PC-3 (cell line): ENCODE measurements at regions not wholly inside any gene's neighbourhood (a gene's known extent, or its start where the extent isn't known, plus 50 kb on each side); places are given as distances from the start of the nearest gene placed in this dataset.

Experiments
- ATAC-seq: fragments of 200-7000 bp; cut with Tn5 transposase; 2 replicates; pipeline ENCODE4 v1.9.1; 2020; ENCODE audit warnings: mild to moderate bottlenecking, moderate library complexity
- BruUV-seq: library from RNA; stranded (reverse); fragments of 400-500 nt; replicated peaks from 2 replicates; lab custom pipeline; 2021; lab: Mats Ljungman, UMichigan
- CTCF ChIA-PET: fragments of 300-600 bp; sonication (Branson Sonifier 250); formaldehyde crosslinking; loops from one replicate; lab custom pipeline; 2022; ENCODE audit warnings: antibody characterized with exemption; lab: Charles Lee
- POLR2A ChIA-PET: fragments of 300-600 bp; sonication (Branson Sonifier 250); formaldehyde crosslinking; loops from one replicate; lab custom pipeline; 2022; ENCODE audit warnings: antibody characterized with exemption; ENCODE audit not compliant: unreplicated experiment; lab: Charles Lee
- DNase-seq: peaks from one replicate; pipeline ENCODE4 v3.0.0-alpha.2; 2015
- H2AFZ ChIP-seq: fragments of 300-600 bp; sonication (generic); 2 replicates; pipeline ENCODE4 v1.6.0; 2016; ENCODE audit warnings: antibody characterized with exemption, low read length
- H3F3A ChIP-seq: fragments of 300-600 bp; sonication (generic); one replicate; pipeline ENCODE4 v1.6.0; 2017; ENCODE audit warnings: antibody characterized with exemption, low read length, control low read depth, mild to moderate bottlenecking; ENCODE audit not compliant: unreplicated experiment
- H3K27ac ChIP-seq: fragments of 300-600 bp; sonication (generic); 2 replicates; pipeline ENCODE4 v1.5.1; 2016; ENCODE audit warnings: mild to moderate bottlenecking, low read length
- H3K27me3 ChIP-seq: fragments of 300-600 bp; sonication (generic); 2 replicates; pipeline ENCODE4 v1.6.1; 2016; ENCODE audit warnings: low read length, mixed read lengths
- H3K36me3 ChIP-seq: fragments of 300-600 bp; sonication (generic); 2 replicates; pipeline ENCODE4 v1.6.1; 2016; ENCODE audit warnings: low read depth, mixed run types, low read length, mixed read lengths
- H3K4me1 ChIP-seq: fragments of 300-600 bp; sonication (generic); 2 replicates; pipeline ENCODE4 v1.5.1; 2016; ENCODE audit warnings: low read length; ENCODE audit not compliant: insufficient read depth
- H3K4me2 ChIP-seq: fragments of 300-600 bp; sonication (generic); 2 replicates; pipeline ENCODE4 v1.6.0; 2016; ENCODE audit warnings: low read length
- H3K4me3 ChIP-seq: fragments of 300-600 bp; sonication (generic); 2 replicates; pipeline ENCODE4 v1.5.1; 2016; ENCODE audit warnings: mild to moderate bottlenecking, low read length, mixed read lengths
- H3K79me2 ChIP-seq: fragments of 300-600 bp; sonication (generic); 2 replicates; pipeline ENCODE4 v1.6.1; 2017; ENCODE audit warnings: low read length, mixed read lengths
- H3K9ac ChIP-seq: fragments of 300-600 bp; sonication (generic); 2 replicates; pipeline ENCODE4 v1.6.0; 2016; ENCODE audit warnings: mild to moderate bottlenecking, low read length
- H3K9me2 ChIP-seq: fragments of 300-600 bp; sonication (generic); replicated peaks from 2 replicates; pipeline ENCODE4 v1.6.1; 2016; ENCODE audit warnings: mixed run types, low read length, mixed read lengths
- H3K9me3 ChIP-seq: fragments of 300-600 bp; sonication (generic); 2 replicates; pipeline ENCODE4 v1.6.1; 2016; ENCODE audit warnings: low read length, mixed read lengths
- H4K20me1 ChIP-seq: fragments of 300-600 bp; sonication (generic); 2 replicates; pipeline ENCODE4 v1.6.1; 2016; ENCODE audit warnings: low read length, mixed read lengths
- EZH2 ChIP-seq: fragments of 300-600 bp; sonication (generic); IDR thresholded peaks from one replicate; pipeline ENCODE4 v1.6.1; 2017; ENCODE audit warnings: antibody characterized with exemption, mild to moderate bottlenecking, low read length; ENCODE audit not compliant: unreplicated experiment
- EZH2phosphoT487 ChIP-seq: fragments of 300-600 bp; sonication (generic); IDR thresholded peaks from 2 replicates; pipeline ENCODE4 v1.6.1; 2018; ENCODE audit warnings: mild to moderate bottlenecking, antibody characterized with exemption, low read length, borderline replicate concordance
- intact Hi-C: fragments of 100-400 bp; cut with micrococcal nuclease; formaldehyde crosslinking; loops from 2 replicates; pipeline ENCODE4 v1.9.0; 2023
- TF ChIP-seq, protein P1 (sequence below): fragments of 300-600 bp; sonication (generic); conservative IDR thresholded peaks from 2 replicates; pipeline ENCODE4 v1.5.1; 2017; ENCODE audit warnings: antibody characterized with exemption, low read depth, mild to moderate bottlenecking, low read length

DNA sequence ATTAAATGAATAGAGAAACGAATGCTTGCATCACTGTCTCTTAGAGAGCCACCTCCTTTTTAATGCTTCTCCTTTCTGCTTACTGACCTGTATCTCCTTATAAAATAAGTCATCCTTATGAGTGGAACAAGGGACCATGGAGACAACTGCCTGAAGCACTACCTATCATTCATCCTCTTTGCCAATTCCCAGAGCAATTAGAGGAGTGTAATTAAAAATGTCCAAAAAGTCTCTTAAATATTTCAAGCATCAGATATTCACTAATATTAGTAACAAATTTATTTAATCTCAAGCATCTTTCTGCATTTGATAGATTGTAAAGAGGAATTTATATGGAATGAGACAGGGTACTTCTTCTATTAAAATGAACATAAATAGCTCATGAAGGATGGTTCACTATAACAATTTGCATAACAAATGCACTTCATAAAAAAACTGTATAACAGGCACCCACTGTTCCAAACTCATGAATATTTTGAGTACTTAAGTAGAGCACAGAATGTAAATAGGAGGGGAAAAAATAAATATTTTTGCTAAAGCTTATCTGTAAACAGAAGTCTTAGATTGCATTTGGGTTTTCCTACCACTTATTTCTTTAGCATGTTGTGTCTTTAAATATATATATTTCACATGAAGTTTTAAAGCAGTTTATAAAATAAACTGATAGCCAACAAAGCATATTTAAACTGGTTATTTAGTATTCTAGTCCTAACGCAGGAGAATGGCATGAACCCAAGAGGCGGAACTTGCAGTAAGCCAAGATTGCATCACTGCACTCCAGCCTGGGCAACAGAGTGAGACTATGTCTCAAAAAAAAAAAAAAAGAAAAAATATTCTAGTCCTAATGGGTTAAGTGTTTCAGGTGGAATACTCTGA is 269.3 kb downstream of the TBL1XR1 start:
- no peaks in the 10 kb centered on the region for H3K27me3 ChIP-seq
- no peak overlapping the region for H2AFZ ChIP-seq
- no peaks in the 10 kb centered on the region for H4K20me1 ChIP-seq
- H3K79me2 ChIP-seq: no peaks in the 10 kb centered on the region
- intact Hi-C loops: no loop called here
- H3K9me2 ChIP-seq: no peaks in the 10 kb centered on the region
- TF ChIP-seq EZH2phosphoT487 (no peak), EZH2 (no peak)
- TF ChIP-seq, protein P1, sequence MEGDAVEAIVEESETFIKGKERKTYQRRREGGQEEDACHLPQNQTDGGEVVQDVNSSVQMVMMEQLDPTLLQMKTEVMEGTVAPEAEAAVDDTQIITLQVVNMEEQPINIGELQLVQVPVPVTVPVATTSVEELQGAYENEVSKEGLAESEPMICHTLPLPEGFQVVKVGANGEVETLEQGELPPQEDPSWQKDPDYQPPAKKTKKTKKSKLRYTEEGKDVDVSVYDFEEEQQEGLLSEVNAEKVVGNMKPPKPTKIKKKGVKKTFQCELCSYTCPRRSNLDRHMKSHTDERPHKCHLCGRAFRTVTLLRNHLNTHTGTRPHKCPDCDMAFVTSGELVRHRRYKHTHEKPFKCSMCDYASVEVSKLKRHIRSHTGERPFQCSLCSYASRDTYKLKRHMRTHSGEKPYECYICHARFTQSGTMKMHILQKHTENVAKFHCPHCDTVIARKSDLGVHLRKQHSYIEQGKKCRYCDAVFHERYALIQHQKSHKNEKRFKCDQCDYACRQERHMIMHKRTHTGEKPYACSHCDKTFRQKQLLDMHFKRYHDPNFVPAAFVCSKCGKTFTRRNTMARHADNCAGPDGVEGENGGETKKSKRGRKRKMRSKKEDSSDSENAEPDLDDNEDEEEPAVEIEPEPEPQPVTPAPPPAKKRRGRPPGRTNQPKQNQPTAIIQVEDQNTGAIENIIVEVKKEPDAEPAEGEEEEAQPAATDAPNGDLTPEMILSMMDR: no peak
- CTCF ChIA-PET: no interaction called here
- no peaks in the 10 kb centered on the region for H3K36me3 ChIP-seq
- no peak overlapping the region for H3K9ac ChIP-seq
- H3F3A ChIP-seq: no peaks in the 10 kb centered on the region
- no peak overlapping the region for H3K4me2 ChIP-seq
- H3K27ac ChIP-seq: no peak overlapping the region
- no peaks in the 10 kb centered on the region for H3K4me1 ChIP-seq
- ATAC-seq: no peak
- H3K9me3 ChIP-seq: no peaks in the 10 kb centered on the region
- no peak for DNase-seq
- no TSS peak for BruUV-seq
- POLR2A ChIA-PET: no interaction called here
- no peak overlapping the region for H3K4me3 ChIP-seq

- no peak overlapping the region for H3K4me2 ChIP-seq
- no peaks in the 10 kb centered on the region for H3K27me3 ChIP-seq
- no peak overlapping the region for H2AFZ ChIP-seq
- no peaks in the 10 kb centered on the region for H4K20me1 ChIP-seq
- H3K27ac ChIP-seq: no peak overlapping the region
- TF ChIP-seq EZH2: no peak
- no peak for TF ChIP-seq EZH2phosphoT487
- TF ChIP-seq, protein P1: no peak
- no peak for ATAC-seq
- intact Hi-C loops: no loop called here
- DNase-seq: no peak
- no peak overlapping the region for H3K4me3 ChIP-seq
- H3K9me2 ChIP-seq: no peaks in the 10 kb centered on the region
- no peaks in the 10 kb centered on the region for H3K36me3 ChIP-seq
- H3K79me2 ChIP-seq: no peaks in the 10 kb centered on the region
- ChIA-PET CTCF (no interaction called here), POLR2A (no interaction called here)
- H3K4me1 ChIP-seq: no peaks in the 10 kb centered on the region
- no peaks in the 10 kb centered on the region for H3K9me3 ChIP-seq
- BruUV-seq: no TSS peak
- H3K9ac ChIP-seq: no peak overlapping the region
- no peaks in the 10 kb centered on the region for H3F3A ChIP-seq
Observed at GRCh38 chr3:176927280-176927679, 270.0 kb downstream of the TBL1XR1 start.

DNA sequence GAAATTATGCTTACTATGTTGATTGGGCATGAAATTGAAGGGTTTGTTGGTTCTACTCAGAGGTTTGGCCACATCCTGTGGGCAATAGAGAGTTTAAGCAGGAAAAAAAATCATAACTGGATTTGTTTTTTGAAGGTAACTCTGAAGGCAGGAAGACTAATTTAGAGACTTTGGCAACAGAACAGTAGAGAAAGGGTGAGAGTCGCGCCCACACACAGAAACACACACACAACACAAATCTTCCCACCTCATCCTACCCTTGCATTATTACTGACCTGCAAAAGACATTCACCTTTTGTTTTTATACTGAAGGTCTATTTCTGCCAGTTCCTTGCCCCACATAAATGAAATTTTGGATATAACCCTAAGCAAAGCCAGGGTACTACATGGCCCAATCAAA is 270.6 kb downstream of the TBL1XR1 start:
- Histone ChIP-seq H3K4me3 (no peak overlapping the region), H3K36me3 (no peaks in the 10 kb centered on the region), H3K9me2 (no peaks in the 10 kb centered on the region), H3K9me3 (no peaks in the 10 kb centered on the region), H3K4me1 (0 out of 2 replicates have a peak, but pooled peaks cover under 1% of the 10 kb centered on the region), H3K79me2 (no peaks in the 10 kb centered on the region), H4K20me1 (no peaks in the 10 kb centered on the region), H2AFZ (no peak overlapping the region), H3F3A (no peaks in the 10 kb centered on the region), H3K9ac (no peak overlapping the region), H3K27ac (no peak overlapping the region), H3K27me3 (no peaks in the 10 kb centered on the region), H3K4me2 (no peak overlapping the region)
- intact Hi-C loops: no loop called here
- ChIA-PET CTCF (interaction anchor here (0.6 kb wide), 1 partner anchor 382 kb away, joined by 3 read pairs; no protein-coding TSS in a partner anchor), POLR2A (no interaction called here)
- ATAC-seq (no peak), DNase-seq (no peak)
- no TSS peak for BruUV-seq
- TF ChIP-seq EZH2: no peak
- TF ChIP-seq, protein P1: no peak
- no peak for TF ChIP-seq EZH2phosphoT487
